ENCODE measurements at regions not wholly inside any gene's neighbourhood (a gene's known extent, or its start where the extent isn't known, plus 50 kb on each side); places are given as distances from the start of the nearest gene placed in this dataset.

- TF ChIP-seq CTCF (IDR thresholded peaks at IDR 0.05; ENCODE audit: low read depth, low read length), result no peak
- no peak overlapping the region for H3K4me3 ChIP-seq (ENCODE audit: low read depth, low read length)
These were observed 562.1 kb downstream of the TBC1D4 start for GRCh38 chr13:74919914-74920313.

DNA sequence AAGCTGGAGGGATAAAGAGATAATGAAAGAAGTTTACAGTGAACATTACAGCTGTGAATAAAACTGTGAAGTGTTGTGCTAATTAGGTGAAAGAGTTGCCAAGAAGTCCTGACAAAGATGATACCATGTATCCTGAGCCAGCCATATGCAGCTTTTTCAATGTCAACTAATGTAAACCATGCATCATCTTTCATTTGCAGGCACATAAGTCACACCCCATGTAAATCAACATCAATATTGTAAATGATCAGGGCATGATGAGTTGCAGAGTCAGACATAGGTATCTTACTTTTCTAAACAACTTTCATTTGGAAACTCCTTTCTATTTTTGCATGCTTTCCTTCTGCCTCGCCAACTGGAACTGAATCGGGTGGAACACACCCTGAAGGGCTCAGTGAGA is 569.1 kb downstream of the TBC1D4 start:
- TF ChIP-seq CTCF (IDR thresholded peaks at IDR 0.05; ENCODE audit: low read depth, low read length), result no peak

DNA sequence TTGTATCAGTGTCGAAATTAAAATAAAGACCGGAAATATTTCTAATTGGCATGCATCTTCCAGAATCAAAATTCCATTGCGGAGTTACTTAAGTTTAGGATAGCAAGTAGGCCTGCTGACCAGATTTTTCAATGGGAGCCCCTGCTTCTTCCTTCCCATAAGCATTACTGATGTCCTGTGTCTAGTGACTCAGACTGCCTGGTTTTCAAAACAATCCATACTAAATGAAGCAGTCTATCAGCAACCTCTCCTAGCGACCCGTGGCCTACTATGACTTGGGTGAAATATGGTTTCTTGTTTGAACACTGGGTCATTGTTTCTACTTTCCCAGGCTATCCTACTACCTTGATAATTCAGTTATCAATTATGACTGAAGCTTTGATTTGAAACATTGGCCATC is 571.6 kb downstream of the TBC1D4 start:
- no peak for TF ChIP-seq CTCF (IDR thresholded peaks at IDR 0.05; ENCODE audit: low read depth, low read length)
- H3K4me3 ChIP-seq (ENCODE audit: low read depth, low read length), result no peak overlapping the region

More for the DNA sequence above, 569.1 kb downstream of the TBC1D4 start:
- no peak overlapping the region for H3K4me3 ChIP-seq (ENCODE audit: low read depth, low read length)

DNA sequence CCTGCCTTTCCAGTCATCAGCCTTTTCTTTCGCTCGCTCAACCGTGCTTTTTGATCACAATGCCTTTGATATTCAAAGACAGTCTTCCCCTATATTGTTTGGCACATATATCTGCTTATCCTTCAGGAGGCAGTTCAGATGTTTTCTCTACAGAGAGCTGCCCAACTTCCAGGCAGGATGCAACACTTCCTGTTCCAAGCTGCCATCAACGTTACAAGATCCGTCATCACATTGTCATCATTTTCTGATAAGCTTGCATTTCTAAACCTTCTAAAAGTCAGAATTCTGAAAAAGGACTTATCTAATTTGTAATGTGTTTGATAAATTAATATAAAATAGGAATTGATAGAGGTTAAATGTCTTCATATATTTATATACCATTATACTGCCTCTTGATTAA is 574.2 kb downstream of the TBC1D4 start:
- no peak overlapping the region for H3K4me3 ChIP-seq (ENCODE audit: low read depth, low read length)
- no peak for TF ChIP-seq CTCF (IDR thresholded peaks at IDR 0.05; ENCODE audit: low read depth, low read length)

DNA sequence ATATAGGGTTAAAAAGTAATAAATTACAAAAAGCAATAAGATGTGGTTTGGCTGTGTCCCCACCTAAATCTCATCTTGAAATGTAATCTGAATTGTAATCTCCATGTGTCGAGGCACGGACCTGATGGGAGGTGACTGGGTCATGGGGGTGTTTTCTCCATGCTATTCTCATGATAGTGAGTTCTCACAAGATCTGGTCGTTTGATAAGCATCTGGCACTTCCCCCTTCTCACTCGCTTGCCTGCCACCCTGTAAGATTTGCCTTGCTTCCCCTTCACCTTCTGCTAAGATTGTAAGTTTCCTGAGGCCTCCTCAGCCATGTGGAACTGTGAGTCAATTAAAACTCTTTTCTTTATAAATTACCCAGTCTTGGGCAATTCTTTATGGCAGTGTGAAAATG is 577.4 kb downstream of the TBC1D4 start:
- no peak for TF ChIP-seq CTCF (IDR thresholded peaks at IDR 0.05; ENCODE audit: low read depth, low read length)
- no peak overlapping the region for H3K4me3 ChIP-seq (ENCODE audit: low read depth, low read length)

DNA sequence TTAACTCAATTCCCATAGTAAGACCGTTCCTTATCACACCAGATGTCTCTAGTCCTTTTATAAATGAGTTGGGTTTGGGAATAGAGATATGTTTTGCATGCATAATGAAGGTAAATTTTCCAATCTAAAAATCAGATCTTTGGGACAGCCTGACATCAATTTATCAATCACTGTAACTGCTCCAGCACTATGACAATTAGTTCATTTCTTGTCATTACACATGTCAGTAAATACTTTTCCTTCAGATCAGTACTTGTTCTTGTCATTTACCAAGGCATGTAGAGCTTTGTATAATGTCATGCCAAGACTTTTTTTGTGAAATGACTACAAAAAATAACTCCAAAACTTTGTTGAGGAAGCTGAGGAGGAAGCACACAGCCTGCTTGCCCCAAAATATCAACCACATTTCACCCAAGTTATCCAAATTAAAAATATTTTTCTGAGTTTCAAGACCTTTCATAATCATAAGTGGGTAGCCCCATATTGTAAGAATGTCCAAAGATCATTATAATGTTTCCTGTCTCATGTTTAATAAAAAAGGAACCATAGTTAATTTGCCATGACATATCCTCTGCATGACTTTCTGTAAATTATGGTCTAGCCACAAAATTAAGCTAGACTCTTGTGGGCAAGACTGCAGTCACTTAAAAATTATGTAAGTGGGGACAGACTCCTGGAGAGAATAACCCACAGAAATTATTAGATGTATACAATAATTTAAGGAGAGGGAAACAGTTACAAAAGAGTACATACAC is 586.8 kb downstream of the TBC1D4 start:
- no peak for TF ChIP-seq CTCF (IDR thresholded peaks at IDR 0.05; ENCODE audit: low read depth, low read length)
- H3K4me3 ChIP-seq (ENCODE audit: low read depth, low read length), result no peak overlapping the region

DNA sequence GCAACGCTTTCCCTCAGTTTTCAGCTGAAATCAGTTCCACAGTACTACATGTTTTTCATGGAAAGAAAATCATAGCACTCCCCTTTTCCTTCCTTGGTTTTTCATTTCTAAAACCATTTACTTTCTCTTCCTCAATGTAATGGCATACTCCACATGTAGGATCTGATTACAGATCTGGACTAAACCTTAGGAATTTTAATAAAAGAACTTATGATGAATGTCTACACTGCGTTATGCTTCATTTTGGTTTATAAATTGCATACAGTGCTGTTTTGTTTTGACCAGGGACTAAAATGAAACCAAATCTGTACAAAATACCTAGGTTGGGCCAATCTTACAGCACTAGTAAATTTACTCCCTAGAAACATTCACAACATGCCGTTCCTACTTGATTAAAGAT is 589.9 kb downstream of the TBC1D4 start:
- no peak for TF ChIP-seq CTCF (IDR thresholded peaks at IDR 0.05; ENCODE audit: low read depth, low read length)
- no peak overlapping the region for H3K4me3 ChIP-seq (ENCODE audit: low read depth, low read length)
